H9 (cell line): ENCODE measurements at regions not wholly inside any gene's neighbourhood (a gene's known extent, or its start where the extent isn't known, plus 50 kb on each side); places are given as distances from the start of the nearest gene placed in this dataset.

Experiments used
- DNase-seq: peaks from one replicate; pipeline ENCODE4 v3.0.0-alpha.2; 2017
- H2AFZ ChIP-seq: one replicate; pipeline ENCODE4 v1.6.1; 2013; ENCODE audit warnings: mild to moderate bottlenecking, low read length, control low read depth, moderate library complexity
- H2AK5ac ChIP-seq: 2 replicates; pipeline ENCODE4 v1.6.1; 2013; ENCODE audit warnings: low read length, control low read depth, mixed read lengths; ENCODE audit not compliant: insufficient read length
- H2BK120ac ChIP-seq: one replicate; pipeline ENCODE4 v1.6.1; 2013; ENCODE audit warnings: low read depth, mild to moderate bottlenecking, low read length, control low read depth, inconsistent platforms; ENCODE audit not compliant: poor library complexity, severe bottlenecking
- H2BK12ac ChIP-seq: 2 replicates; pipeline ENCODE4 v1.6.1; 2013; ENCODE audit warnings: low read length, control low read depth, mixed read lengths, low read depth; ENCODE audit not compliant: insufficient read length
- H2BK15ac ChIP-seq: 2 replicates; pipeline ENCODE4 v1.6.1; 2013; ENCODE audit warnings: low read depth, low read length, control low read depth
- H2BK20ac ChIP-seq: one replicate; pipeline ENCODE4 v1.6.1; 2013; ENCODE audit warnings: low read depth, mild to moderate bottlenecking, low read length, control low read depth, inconsistent platforms; ENCODE audit not compliant: poor library complexity, severe bottlenecking
- H2BK5ac ChIP-seq: 2 replicates; pipeline ENCODE4 v1.6.1; 2013; ENCODE audit warnings: low read length, control low read depth, mixed read lengths; ENCODE audit not compliant: insufficient read length
- H3K14ac ChIP-seq: 2 replicates; pipeline ENCODE4 v1.6.1; 2013; ENCODE audit warnings: low read length, control low read depth; ENCODE audit not compliant: insufficient read depth
- H3K18ac ChIP-seq: 2 replicates; pipeline ENCODE4 v1.6.1; 2013; ENCODE audit warnings: low read depth, mild to moderate bottlenecking, mixed read lengths, low read length, control low read depth; ENCODE audit not compliant: insufficient read length
- H3K23ac ChIP-seq: 2 replicates; pipeline ENCODE4 v1.6.1; 2013; ENCODE audit warnings: low read length, control low read depth, mixed read lengths, low read depth; ENCODE audit not compliant: insufficient read length
- H3K23me2 ChIP-seq: 2 replicates; pipeline ENCODE4 v1.6.1; 2013; ENCODE audit warnings: low read depth, mild to moderate bottlenecking, mixed read lengths, low read length, control low read depth; ENCODE audit not compliant: insufficient read length, poor library complexity, severe bottlenecking
- H3K27ac ChIP-seq: 2 replicates; pipeline ENCODE4 v1.5.1; 2013; ENCODE audit warnings: low read length, control low read depth, mixed read lengths, low read depth; ENCODE audit not compliant: insufficient read length
- H3K27me3 ChIP-seq: 2 replicates; pipeline ENCODE4 v1.6.1; 2013; ENCODE audit warnings: low read length, control low read depth, inconsistent platforms; ENCODE audit not compliant: insufficient read depth
- H3K4ac ChIP-seq: 2 replicates; pipeline ENCODE4 v1.6.1; 2013; ENCODE audit warnings: low read depth, mild to moderate bottlenecking, control low read depth, inconsistent platforms, low read length, moderate library complexity
- H3K4me1 ChIP-seq: 2 replicates; pipeline ENCODE4 v1.6.1; 2013; ENCODE audit warnings: low read length, control low read depth, inconsistent platforms; ENCODE audit not compliant: insufficient read depth
- H3K4me2 ChIP-seq: 2 replicates; pipeline ENCODE4 v1.6.1; 2013; ENCODE audit warnings: low read length, control low read depth, mixed read lengths; ENCODE audit not compliant: insufficient read length, insufficient read depth
- H3K56ac ChIP-seq: 2 replicates; pipeline ENCODE4 v1.6.1; 2013; ENCODE audit warnings: low read depth, mild to moderate bottlenecking, mixed read lengths, low read length, control low read depth; ENCODE audit not compliant: insufficient read length
- H3K79me1 ChIP-seq: 2 replicates; pipeline ENCODE4 v1.6.1; 2013; ENCODE audit warnings: low read depth, mild to moderate bottlenecking, moderate library complexity, low read length, control low read depth, inconsistent platforms; ENCODE audit not compliant: insufficient read depth, poor library complexity, severe bottlenecking
- H3K79me2 ChIP-seq: 2 replicates; pipeline ENCODE4 v1.6.1; 2013; ENCODE audit warnings: low read length, control low read depth, inconsistent platforms; ENCODE audit not compliant: insufficient read depth
- H3K9ac ChIP-seq: 2 replicates; pipeline ENCODE4 v1.6.1; 2013; ENCODE audit warnings: low read length, control low read depth, mixed read lengths; ENCODE audit not compliant: insufficient read length; ENCODE audit errors: extremely low read depth
- H3K9me3 ChIP-seq: one replicate; pipeline ENCODE4 v1.6.1; 2013; ENCODE audit warnings: low read depth, low read length, inconsistent platforms; ENCODE audit not compliant: control insufficient read depth
- H3T11ph ChIP-seq: one replicate; pipeline ENCODE4 v1.6.1; 2013; ENCODE audit warnings: mild to moderate bottlenecking, low read length, control low read depth, inconsistent platforms
- H4K20me1 ChIP-seq: one replicate; pipeline ENCODE4 v1.6.1; 2013; ENCODE audit not compliant: control insufficient read depth, insufficient read length, insufficient read depth
- H4K5ac ChIP-seq: 2 replicates; pipeline ENCODE4 v1.6.1; 2013; ENCODE audit warnings: low read depth, mild to moderate bottlenecking, mixed read lengths, low read length, control low read depth; ENCODE audit not compliant: insufficient read length
- H4K8ac ChIP-seq: replicated peaks from 2 replicates; pipeline ENCODE4 v1.6.1; 2013; ENCODE audit warnings: low read length, control low read depth, mixed read lengths, low read depth; ENCODE audit not compliant: insufficient read length
- H4K91ac ChIP-seq: 2 replicates; pipeline ENCODE4 v1.6.1; 2013; ENCODE audit warnings: low read depth, mild to moderate bottlenecking, moderate library complexity, mixed read lengths, low read length, control low read depth; ENCODE audit not compliant: insufficient read length
- H3K27ac Mint-ChIP-seq, 3 experiments: 2 replicates in 2 of 3; 3 replicates in 1 of 3; pipeline ENCODE4 v1.8.0; 2020 to 2021; ENCODE audit warnings: mixed read lengths in 3 of 3, mild to moderate bottlenecking in 1 of 3, moderate library complexity in 1 of 3
- H3K27me3 Mint-ChIP-seq: 2 replicates; pipeline ENCODE4 v1.8.0; 2021; ENCODE audit warnings: low read depth, mild to moderate bottlenecking, moderate library complexity, mixed read lengths
- H3K36me3 Mint-ChIP-seq, 3 experiments: 2 replicates in 2 of 3; 3 replicates in 1 of 3; pipeline ENCODE4 v1.8.0; 2020 to 2021; ENCODE audit warnings: low read depth in 3 of 3, mixed read lengths in 3 of 3; ENCODE audit not compliant: insufficient read depth in 1 of 3
- H3K4me1 Mint-ChIP-seq, 2 experiments: 2 replicates each; pipeline ENCODE4 v1.8.0; 2020; ENCODE audit warnings: mixed read lengths in 2 of 2
- H3K4me3 Mint-ChIP-seq, 2 experiments: 2 replicates in 1 of 2; 3 replicates in 1 of 2; pipeline ENCODE4 v1.8.0; 2020 to 2021; ENCODE audit warnings: mild to moderate bottlenecking in 2 of 2, mixed read lengths in 2 of 2, moderate library complexity in 1 of 2
- H3K9me3 Mint-ChIP-seq, 2 experiments: 2 replicates in 1 of 2; 3 replicates in 1 of 2; pipeline ENCODE4 v1.8.0; 2020; ENCODE audit warnings: mild to moderate bottlenecking in 2 of 2, mixed read lengths in 2 of 2, moderate library complexity in 1 of 2
- CTCF ChIP-seq: fragments of 200-600 bp; sonication (generic); conservative IDR thresholded peaks from 3 replicates; pipeline ENCODE4 v1.8.0; 2021; ENCODE audit warnings: antibody characterized with exemption, mild to moderate bottlenecking
- WGBS: extraction: QIAGEN DNeasy Blood & Tissue Kit; methylation state at CpG from one replicate; pipeline ENCODE4 v1.1.7; 2013; ENCODE audit warnings: missing lambda C conversion rate, low lambda C conversion rate, mixed read lengths; ENCODE audit not compliant: insufficient read length; ENCODE audit errors: extremely low coverage; 5-methylcytosine and 5-hydroxymethylcytosine counted together

- Histone ChIP-seq H3K27ac (no peak overlapping the region), H3K79me2 (no peaks in the 10 kb centered on the region), H2AFZ (no peak overlapping the region), H2AK5ac (no peak overlapping the region), H3K79me1 (no peaks in the 10 kb centered on the region), H2BK120ac (no peak overlapping the region), H4K8ac (no peak overlapping the region), H2BK20ac (no peak overlapping the region), H3K23ac (no peak overlapping the region), H3K23me2 (no peaks in the 10 kb centered on the region), H3K4ac (no peak overlapping the region), H2BK12ac (no peak overlapping the region), H4K20me1 (no peaks in the 10 kb centered on the region), H4K5ac (no peak overlapping the region), H3K9ac (no peak overlapping the region), H2BK15ac (no peak overlapping the region), H3K27me3 (no peaks in the 10 kb centered on the region), H2BK5ac (no peak overlapping the region), H3K9me3 (no peaks in the 10 kb centered on the region), H3K56ac (no peak overlapping the region), H3K4me1 (peaks cover 8% of the 10 kb centered on the region; the same call in 1 of the 2 replicates), H3K18ac (no peak overlapping the region), H3K14ac (peak overlapping the region; percentile 58; the same call in 1 of the 2 replicates), H4K91ac (no peak overlapping the region), H3K4me2 (no peak overlapping the region), H3T11ph (no peak overlapping the region)
- peak; percentile 69 for DNase-seq
- Mint-ChIP-seq H3K27ac (peak overlapping the region; percentile 60 to 84 (median 62); a peak in 6 of 7 replicates), H3K9me3 (peaks cover 6 to 7% of the 10 kb centered on the region in 2 experiments; a peak in 3 of 5 replicates), H3K4me3 (no peak overlapping the region), H3K27me3 (no peaks in the 10 kb centered on the region; the same call in 1 of the 2 replicates), H3K4me1 (peaks cover 13 to 15% of the 10 kb centered on the region in 2 experiments), H3K36me3 (0 out of 7 replicates have a peak, but pooled peaks cover 0 to 7% (median 0%) of the 10 kb centered on the region in 3 experiments)
- WGBS, result no CpG with 5 or more reads among the region's 6 CpGs
- TF ChIP-seq CTCF, result no peak
Observed at GRCh38 chr14:55881577-55882241, 236.5 kb upstream of the PELI2 start.
